ENCODE measurements at regions not wholly inside any gene's neighbourhood (a gene's known extent, or its start where the extent isn't known, plus 50 kb on each side); places are given as distances from the start of the nearest gene placed in this dataset.
A peak's percentile ranks its signal among the peaks of the same experiment; 100 is the strongest.

DNA sequence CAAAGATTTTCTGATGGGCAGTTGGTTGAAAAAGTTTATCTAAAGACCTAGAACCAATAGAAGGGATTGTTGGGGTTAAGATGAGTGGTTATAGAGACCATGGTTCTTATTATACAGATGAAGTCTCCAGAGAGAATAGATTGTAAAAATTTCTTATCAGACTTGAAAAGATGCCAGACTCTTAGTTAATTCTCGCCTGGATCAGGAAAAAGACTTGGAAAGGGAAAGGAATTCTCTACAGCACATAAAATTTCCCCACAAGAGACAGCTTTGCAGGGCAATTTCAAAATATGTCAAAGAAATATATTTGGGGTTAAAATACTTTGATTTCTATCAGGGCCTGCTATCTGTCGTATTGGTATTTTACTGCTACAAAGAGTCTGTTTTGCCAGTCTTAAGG lies 582.6 kb downstream of the UTRN start:
- TF ChIP-seq, protein P1, sequence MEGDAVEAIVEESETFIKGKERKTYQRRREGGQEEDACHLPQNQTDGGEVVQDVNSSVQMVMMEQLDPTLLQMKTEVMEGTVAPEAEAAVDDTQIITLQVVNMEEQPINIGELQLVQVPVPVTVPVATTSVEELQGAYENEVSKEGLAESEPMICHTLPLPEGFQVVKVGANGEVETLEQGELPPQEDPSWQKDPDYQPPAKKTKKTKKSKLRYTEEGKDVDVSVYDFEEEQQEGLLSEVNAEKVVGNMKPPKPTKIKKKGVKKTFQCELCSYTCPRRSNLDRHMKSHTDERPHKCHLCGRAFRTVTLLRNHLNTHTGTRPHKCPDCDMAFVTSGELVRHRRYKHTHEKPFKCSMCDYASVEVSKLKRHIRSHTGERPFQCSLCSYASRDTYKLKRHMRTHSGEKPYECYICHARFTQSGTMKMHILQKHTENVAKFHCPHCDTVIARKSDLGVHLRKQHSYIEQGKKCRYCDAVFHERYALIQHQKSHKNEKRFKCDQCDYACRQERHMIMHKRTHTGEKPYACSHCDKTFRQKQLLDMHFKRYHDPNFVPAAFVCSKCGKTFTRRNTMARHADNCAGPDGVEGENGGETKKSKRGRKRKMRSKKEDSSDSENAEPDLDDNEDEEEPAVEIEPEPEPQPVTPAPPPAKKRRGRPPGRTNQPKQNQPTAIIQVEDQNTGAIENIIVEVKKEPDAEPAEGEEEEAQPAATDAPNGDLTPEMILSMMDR (IDR thresholded peaks at IDR 0.05; ENCODE audit: insufficient read depth, low read length) = no peak
- no peak overlapping the region for H3K4me3 ChIP-seq (ENCODE audit: low read depth, low read length)
- peak; percentile 56 for DNase-seq (ENCODE audit: low read depth)

DNA sequence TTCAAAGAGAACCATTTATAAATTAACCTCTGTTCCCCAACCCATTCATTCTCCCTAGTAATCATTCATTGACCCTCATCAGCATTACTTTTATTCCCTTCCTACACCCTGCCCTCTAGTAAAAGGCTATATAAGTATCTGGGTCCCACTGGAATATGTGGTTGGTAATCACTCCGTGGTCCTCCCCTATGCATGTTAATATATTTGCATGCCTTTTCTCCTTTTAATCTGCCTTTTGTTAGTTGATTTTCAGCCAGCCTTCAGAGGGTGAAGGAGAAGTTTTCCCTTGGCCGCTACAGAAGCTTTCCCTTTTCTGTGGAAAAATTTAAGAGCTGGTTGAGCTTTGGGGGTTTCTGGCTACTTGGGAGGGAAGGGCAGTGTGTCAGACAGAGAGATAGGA lies 585.6 kb downstream of the UTRN start:
- no peak overlapping the region for H3K4me3 ChIP-seq (ENCODE audit: low read depth, low read length)
- TF ChIP-seq, protein P1 (IDR thresholded peaks at IDR 0.05; ENCODE audit: insufficient read depth, low read length) = no peak
- no peak for DNase-seq (ENCODE audit: low read depth)

DNA sequence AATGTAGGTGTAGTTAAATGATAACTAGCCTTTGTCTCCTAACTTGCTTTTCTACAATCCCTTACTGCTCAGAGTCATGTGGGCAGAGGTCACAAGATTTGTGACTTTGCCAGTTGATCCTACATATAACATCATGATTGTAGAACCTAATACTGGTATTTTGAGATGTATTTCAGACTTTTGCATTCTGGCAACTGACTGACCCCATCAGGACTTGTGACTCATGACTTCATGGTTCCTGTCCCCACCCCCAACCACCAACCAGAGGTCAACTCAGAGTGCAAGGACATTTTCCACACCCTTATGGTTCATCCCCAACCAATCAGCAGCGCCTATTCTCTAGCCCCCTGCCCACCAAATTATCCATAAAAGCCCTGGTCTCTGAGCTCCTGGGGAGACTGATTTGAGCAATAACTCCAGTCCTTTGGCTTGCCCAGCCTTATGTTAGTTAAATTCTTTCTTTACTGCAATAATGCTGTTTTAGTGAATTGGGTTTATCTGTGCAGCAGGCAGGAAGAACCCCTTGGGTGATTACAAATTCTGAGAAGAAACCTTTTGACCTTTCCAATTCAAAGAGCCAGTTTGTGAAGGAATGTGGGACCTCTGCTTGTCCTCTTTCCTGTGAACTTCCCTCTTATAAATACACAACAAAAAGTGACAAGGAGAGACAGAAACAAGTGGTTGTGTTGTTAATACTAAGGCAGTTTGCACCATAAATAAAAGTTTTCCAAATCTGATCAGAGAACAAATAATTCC lies 588.7 kb downstream of the UTRN start:
- no peak overlapping the region for H3K4me3 ChIP-seq (ENCODE audit: low read depth, low read length)
- DNase-seq (ENCODE audit: low read depth) = no peak
- TF ChIP-seq, protein P1 (IDR thresholded peaks at IDR 0.05; ENCODE audit: insufficient read depth, low read length) = no peak

DNA sequence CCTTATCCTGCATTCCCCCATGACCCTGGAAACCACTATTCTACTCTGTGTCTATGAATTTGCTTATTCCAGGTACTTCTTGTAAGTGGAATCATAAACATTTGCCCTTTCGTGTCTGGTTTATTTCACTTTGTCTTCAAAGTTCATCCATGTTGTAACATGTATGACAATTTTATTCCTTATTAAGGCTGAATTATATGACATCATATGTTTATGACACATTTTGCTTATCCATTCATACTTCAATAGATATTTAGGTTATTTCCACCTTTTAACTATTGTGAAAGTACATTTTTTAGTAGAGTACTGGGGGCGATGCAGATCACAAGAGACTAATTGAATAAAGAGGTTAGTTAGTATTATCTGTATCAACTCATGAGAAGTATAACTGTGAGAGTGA lies 591.6 kb downstream of the UTRN start:
- TF ChIP-seq, protein P1 (IDR thresholded peaks at IDR 0.05; ENCODE audit: insufficient read depth, low read length) = no peak
- no peak for DNase-seq (ENCODE audit: low read depth)
- no peak overlapping the region for H3K4me3 ChIP-seq (ENCODE audit: low read depth, low read length)

DNA sequence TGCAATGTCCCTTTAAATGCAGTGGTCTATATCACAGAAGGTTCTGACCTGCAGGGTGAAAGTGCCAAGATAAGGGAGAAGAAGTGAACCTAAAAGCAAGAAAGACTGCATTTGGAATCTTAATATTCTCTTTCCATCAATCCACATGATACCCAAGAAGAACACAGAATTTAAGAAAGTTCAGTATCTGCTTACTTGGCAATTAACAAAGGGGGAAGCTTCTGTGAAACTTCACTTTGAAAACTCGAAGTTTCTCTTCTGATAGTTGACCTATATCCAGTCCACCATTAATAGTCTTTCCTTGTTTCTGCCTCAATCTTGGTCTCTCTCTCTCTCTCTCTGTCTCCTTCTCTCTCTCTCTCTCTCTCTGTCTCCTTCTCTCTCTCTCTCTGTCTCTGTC lies 592.0 kb downstream of the UTRN start:
- H3K4me3 ChIP-seq (ENCODE audit: low read depth, low read length) = no peak overlapping the region
- TF ChIP-seq, protein P1 (IDR thresholded peaks at IDR 0.05; ENCODE audit: insufficient read depth, low read length) = no peak
- DNase-seq (ENCODE audit: low read depth) = no peak

DNA sequence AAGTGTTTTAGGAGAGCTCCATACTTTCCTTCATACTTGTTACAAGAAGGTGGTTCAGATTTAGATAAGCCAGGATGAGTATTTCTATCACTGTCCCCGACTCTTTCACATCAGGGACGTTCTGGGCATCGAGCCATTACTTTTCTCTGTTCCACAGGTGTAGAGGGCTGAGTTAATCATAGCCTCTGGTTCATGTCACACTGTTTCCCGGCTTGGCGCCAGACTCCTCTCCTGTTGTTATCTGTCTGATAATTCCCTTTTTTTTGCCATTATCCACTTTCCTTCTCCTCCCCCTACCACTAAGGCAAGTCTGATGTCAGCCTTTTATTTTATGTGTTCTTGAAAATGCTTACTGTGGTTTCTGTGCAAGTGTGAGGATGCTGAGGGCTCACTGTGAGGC lies 593.4 kb downstream of the UTRN start:
- TF ChIP-seq, protein P1 (IDR thresholded peaks at IDR 0.05; ENCODE audit: insufficient read depth, low read length) = no peak

GRCh38 chr6:144879436-144879835 lies 594.3 kb downstream of the UTRN start:
- no peak overlapping the region for H3K4me3 ChIP-seq (ENCODE audit: low read depth, low read length)
- TF ChIP-seq, protein P1 (IDR thresholded peaks at IDR 0.05; ENCODE audit: insufficient read depth, low read length) = no peak
- DNase-seq (ENCODE audit: low read depth) = no peak

More for the DNA sequence above, 593.4 kb downstream of the UTRN start:
- H3K4me3 ChIP-seq (ENCODE audit: low read depth, low read length) = no peak overlapping the region
- no peak for DNase-seq (ENCODE audit: low read depth)

All from fibroblast of the aortic adventitia (primary cell).